T-helper 2 cell treated with Interferon-gamma antibody and Interleukin-4, amounts not matched to agents 5 μg/mL and 100 μg/mL, for 36 hours (primary cell): ENCODE measurements at regions not wholly inside any gene's neighbourhood (a gene's known extent, or its start where the extent isn't known, plus 50 kb on each side); places are given as distances from the start of the nearest gene placed in this dataset.

Experiments
- DNase-seq: peaks from one replicate; pipeline ENCODE4 v3.0.0; 2021; ENCODE audit warnings: low spot score
- H3K27ac Mint-ChIP-seq: one replicate; pipeline ENCODE4 v1.8.0; 2021; ENCODE audit warnings: mild to moderate bottlenecking, mixed read lengths
- H3K27me3 Mint-ChIP-seq: one replicate; pipeline ENCODE4 v1.8.0; 2021; ENCODE audit warnings: low read depth, mixed read lengths
- H3K36me3 Mint-ChIP-seq: one replicate; pipeline ENCODE4 v1.8.0; 2021; ENCODE audit warnings: low read depth, mixed read lengths
- H3K4me1 Mint-ChIP-seq: one replicate; pipeline ENCODE4 v1.8.0; 2021; ENCODE audit warnings: low read depth, mixed read lengths
- H3K4me3 Mint-ChIP-seq: one replicate; pipeline ENCODE4 v1.8.0; 2022; ENCODE audit warnings: mild to moderate bottlenecking, moderate library complexity, mixed read lengths
- H3K9me3 Mint-ChIP-seq: one replicate; pipeline ENCODE4 v1.8.0; 2021; ENCODE audit warnings: mixed read lengths

- H3K4me1 Mint-ChIP-seq = no peaks in the 10 kb centered on the region
- H3K4me3 Mint-ChIP-seq = no peak overlapping the region
- no peaks in the 10 kb centered on the region for H3K27me3 Mint-ChIP-seq
- DNase-seq = no peak
- H3K27ac Mint-ChIP-seq = no peak overlapping the region
- no peaks in the 10 kb centered on the region for H3K36me3 Mint-ChIP-seq
- H3K9me3 Mint-ChIP-seq = no peaks in the 10 kb centered on the region
Measured at GRCh38 chr6:98548301-98548700, 286.1 kb upstream of the POU3F2 start.

GRCh38 chr6:98560418-98560817 lies 274.0 kb upstream of the POU3F2 start:
- Mint-ChIP-seq H3K4me1 (no peaks in the 10 kb centered on the region), H3K4me3 (no peak overlapping the region), H3K36me3 (no peaks in the 10 kb centered on the region), H3K9me3 (no peaks in the 10 kb centered on the region), H3K27ac (no peak overlapping the region), H3K27me3 (no peaks in the 10 kb centered on the region)
- no peak for DNase-seq

- DNase-seq = no peak
- Mint-ChIP-seq H3K9me3 (no peaks in the 10 kb centered on the region), H3K4me1 (no peaks in the 10 kb centered on the region), H3K4me3 (no peak overlapping the region), H3K27ac (no peak overlapping the region), H3K36me3 (no peaks in the 10 kb centered on the region), H3K27me3 (no peaks in the 10 kb centered on the region)
Measured at GRCh38 chr6:98560841-98561240, 273.5 kb upstream of the POU3F2 start.

GRCh38 chr6:98566126-98566525 lies 268.2 kb upstream of the POU3F2 start:
- no peaks in the 10 kb centered on the region for H3K9me3 Mint-ChIP-seq
- H3K4me3 Mint-ChIP-seq = no peak overlapping the region
- H3K4me1 Mint-ChIP-seq = no peaks in the 10 kb centered on the region
- no peaks in the 10 kb centered on the region for H3K27me3 Mint-ChIP-seq
- no peak overlapping the region for H3K27ac Mint-ChIP-seq
- DNase-seq = no peak
- H3K36me3 Mint-ChIP-seq = no peaks in the 10 kb centered on the region

- Mint-ChIP-seq H3K9me3 (no peaks in the 10 kb centered on the region), H3K4me1 (no peaks in the 10 kb centered on the region), H3K27ac (no peak overlapping the region), H3K36me3 (no peaks in the 10 kb centered on the region), H3K4me3 (no peak overlapping the region), H3K27me3 (no peaks in the 10 kb centered on the region)
- no peak for DNase-seq
Measured at GRCh38 chr6:98572579-98572978, 261.8 kb upstream of the POU3F2 start.

GRCh38 chr6:98574984-98575383 lies 259.4 kb upstream of the POU3F2 start:
- no peak overlapping the region for H3K27ac Mint-ChIP-seq
- no peaks in the 10 kb centered on the region for H3K27me3 Mint-ChIP-seq
- H3K4me1 Mint-ChIP-seq = no peaks in the 10 kb centered on the region
- H3K9me3 Mint-ChIP-seq = no peaks in the 10 kb centered on the region
- no peaks in the 10 kb centered on the region for H3K36me3 Mint-ChIP-seq
- no peak overlapping the region for H3K4me3 Mint-ChIP-seq
- no peak for DNase-seq

GRCh38 chr6:98576791-98577190 lies 257.6 kb upstream of the POU3F2 start:
- Mint-ChIP-seq H3K27ac (no peak overlapping the region), H3K36me3 (no peaks in the 10 kb centered on the region), H3K4me3 (no peak overlapping the region), H3K4me1 (no peaks in the 10 kb centered on the region), H3K27me3 (no peaks in the 10 kb centered on the region), H3K9me3 (no peaks in the 10 kb centered on the region)
- no peak for DNase-seq

GRCh38 chr6:98578016-98578415 lies 256.4 kb upstream of the POU3F2 start:
- Mint-ChIP-seq H3K9me3 (no peaks in the 10 kb centered on the region), H3K27me3 (no peaks in the 10 kb centered on the region), H3K36me3 (no peaks in the 10 kb centered on the region), H3K4me3 (no peak overlapping the region), H3K4me1 (no peaks in the 10 kb centered on the region), H3K27ac (no peak overlapping the region)
- DNase-seq = no peak

GRCh38 chr6:98579079-98579478 lies 255.3 kb upstream of the POU3F2 start:
- DNase-seq = no peak
- no peaks in the 10 kb centered on the region for H3K4me1 Mint-ChIP-seq

GRCh38 chr6:98579941-98580340 lies 254.4 kb upstream of the POU3F2 start:
- Mint-ChIP-seq H3K27ac (no peak overlapping the region), H3K9me3 (no peaks in the 10 kb centered on the region), H3K27me3 (no peaks in the 10 kb centered on the region), H3K4me1 (no peaks in the 10 kb centered on the region), H3K36me3 (no peaks in the 10 kb centered on the region), H3K4me3 (no peak overlapping the region)
- no peak for DNase-seq

More at GRCh38 chr6:98579079-98579478, 255.3 kb upstream of the POU3F2 start:
- Mint-ChIP-seq H3K4me3 (no peak overlapping the region), H3K27me3 (no peaks in the 10 kb centered on the region), H3K36me3 (no peaks in the 10 kb centered on the region), H3K27ac (no peak overlapping the region), H3K9me3 (no peaks in the 10 kb centered on the region)

GRCh38 chr6:98581705-98582104 lies 252.7 kb upstream of the POU3F2 start:
- Mint-ChIP-seq H3K4me1 (no peaks in the 10 kb centered on the region), H3K27ac (no peak overlapping the region), H3K27me3 (no peaks in the 10 kb centered on the region), H3K4me3 (no peak overlapping the region), H3K9me3 (no peaks in the 10 kb centered on the region), H3K36me3 (no peaks in the 10 kb centered on the region)
- no peak for DNase-seq

GRCh38 chr6:98583506-98583905 lies 250.9 kb upstream of the POU3F2 start:
- no peaks in the 10 kb centered on the region for H3K36me3 Mint-ChIP-seq
- H3K27me3 Mint-ChIP-seq = no peaks in the 10 kb centered on the region
- DNase-seq = no peak
- no peak overlapping the region for H3K27ac Mint-ChIP-seq
- no peaks in the 10 kb centered on the region for H3K9me3 Mint-ChIP-seq
- H3K4me3 Mint-ChIP-seq = no peak overlapping the region
- H3K4me1 Mint-ChIP-seq = no peaks in the 10 kb centered on the region

- no peak for DNase-seq
- Mint-ChIP-seq H3K9me3 (no peaks in the 10 kb centered on the region), H3K27me3 (no peaks in the 10 kb centered on the region), H3K36me3 (no peaks in the 10 kb centered on the region), H3K4me1 (no peaks in the 10 kb centered on the region), H3K27ac (no peak overlapping the region), H3K4me3 (no peak overlapping the region)
Measured at GRCh38 chr6:98586163-98586562, 248.2 kb upstream of the POU3F2 start.

- no peak overlapping the region for H3K4me3 Mint-ChIP-seq
- no peak overlapping the region for H3K27ac Mint-ChIP-seq
- H3K9me3 Mint-ChIP-seq = no peaks in the 10 kb centered on the region
- H3K4me1 Mint-ChIP-seq = no peaks in the 10 kb centered on the region
- H3K27me3 Mint-ChIP-seq = no peaks in the 10 kb centered on the region
- DNase-seq = no peak
- H3K36me3 Mint-ChIP-seq = no peaks in the 10 kb centered on the region
Measured at GRCh38 chr6:98587555-98587954, 246.8 kb upstream of the POU3F2 start.

- Mint-ChIP-seq H3K27ac (no peak overlapping the region), H3K27me3 (no peaks in the 10 kb centered on the region), H3K4me3 (no peak overlapping the region), H3K9me3 (no peaks in the 10 kb centered on the region), H3K36me3 (no peaks in the 10 kb centered on the region), H3K4me1 (no peaks in the 10 kb centered on the region)
- DNase-seq = no peak
Measured at GRCh38 chr6:98589536-98589935, 244.8 kb upstream of the POU3F2 start.
